ENCODE measurements at regions not wholly inside any gene's neighbourhood (a gene's known extent, or its start where the extent isn't known, plus 50 kb on each side); places are given as distances from the start of the nearest gene placed in this dataset.

DNA sequence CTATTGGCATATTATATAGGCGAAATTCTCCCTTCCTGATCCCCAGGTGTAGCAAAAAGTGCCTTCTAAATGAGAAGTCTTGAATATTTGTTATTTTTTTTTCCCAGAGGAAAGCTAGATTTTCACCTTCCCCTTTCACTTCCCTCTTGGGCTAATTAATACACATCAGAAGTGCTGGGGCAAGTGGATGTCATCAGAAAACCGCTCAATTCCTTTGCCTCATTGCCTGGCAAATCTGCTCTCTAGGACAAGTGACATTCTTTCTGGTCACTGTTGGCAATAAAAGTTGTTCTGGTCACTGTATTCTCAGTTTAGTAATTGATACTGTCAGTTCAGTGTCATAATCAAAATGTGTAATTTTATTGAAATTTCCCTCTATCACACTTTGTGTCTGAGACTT, 174.5 kb downstream of the ETNK1 start:
- TF ChIP-seq POLR2AphosphoS5 (IDR thresholded peaks at IDR 0.05): no peak
- TF ChIP-seq, protein P1, sequence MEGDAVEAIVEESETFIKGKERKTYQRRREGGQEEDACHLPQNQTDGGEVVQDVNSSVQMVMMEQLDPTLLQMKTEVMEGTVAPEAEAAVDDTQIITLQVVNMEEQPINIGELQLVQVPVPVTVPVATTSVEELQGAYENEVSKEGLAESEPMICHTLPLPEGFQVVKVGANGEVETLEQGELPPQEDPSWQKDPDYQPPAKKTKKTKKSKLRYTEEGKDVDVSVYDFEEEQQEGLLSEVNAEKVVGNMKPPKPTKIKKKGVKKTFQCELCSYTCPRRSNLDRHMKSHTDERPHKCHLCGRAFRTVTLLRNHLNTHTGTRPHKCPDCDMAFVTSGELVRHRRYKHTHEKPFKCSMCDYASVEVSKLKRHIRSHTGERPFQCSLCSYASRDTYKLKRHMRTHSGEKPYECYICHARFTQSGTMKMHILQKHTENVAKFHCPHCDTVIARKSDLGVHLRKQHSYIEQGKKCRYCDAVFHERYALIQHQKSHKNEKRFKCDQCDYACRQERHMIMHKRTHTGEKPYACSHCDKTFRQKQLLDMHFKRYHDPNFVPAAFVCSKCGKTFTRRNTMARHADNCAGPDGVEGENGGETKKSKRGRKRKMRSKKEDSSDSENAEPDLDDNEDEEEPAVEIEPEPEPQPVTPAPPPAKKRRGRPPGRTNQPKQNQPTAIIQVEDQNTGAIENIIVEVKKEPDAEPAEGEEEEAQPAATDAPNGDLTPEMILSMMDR (IDR thresholded peaks at IDR 0.05): no peak
- Histone ChIP-seq H3K36me3 (no peaks in the 10 kb centered on the region), H3K4me3 (no peak overlapping the region), H3K27me3 (no peaks in the 10 kb centered on the region), H3K9me3 (no peaks in the 10 kb centered on the region), H3K4me1 (no peaks in the 10 kb centered on the region), H3K27ac (no peak overlapping the region)
- intact Hi-C loops (cut with DNase I; ENCODE audit: low total_unique reads) (no loop called here), in situ Hi-C loops (cut with MboI; ENCODE audit: low pct_ligation_motif_present in 1 of 4, low pct_unique_long_range_greater_than_20kb in 1 of 4, low sequenced_read_pairs in 3 of 4) (no loop called here)
- WGBS, 2 donors (ENCODE audit: low coverage in 1 of 2): 68 to 75% methylated on average over 1 to 2 of the region's 2 CpGs
- DNase-seq: no peak

- Histone ChIP-seq H3K36me3 (no peaks in the 10 kb centered on the region), H3K4me1 (no peaks in the 10 kb centered on the region), H3K27ac (no peak overlapping the region), H3K4me3 (no peak overlapping the region), H3K9me3 (no peaks in the 10 kb centered on the region), H3K27me3 (no peaks in the 10 kb centered on the region)
- intact Hi-C loops (cut with DNase I; ENCODE audit: low total_unique reads): no loop called here
- DNase-seq: no peak
- in situ Hi-C loops (cut with MboI; ENCODE audit: low pct_ligation_motif_present in 1 of 4, low pct_unique_long_range_greater_than_20kb in 1 of 4, low sequenced_read_pairs in 3 of 4): no loop called here
- WGBS, 2 donors (ENCODE audit: low coverage in 1 of 2): 84 to 100% methylated on average over 2 of the region's 2 CpGs
- TF ChIP-seq, protein P1 (IDR thresholded peaks at IDR 0.05): no peak
- TF ChIP-seq POLR2A (IDR thresholded peaks at IDR 0.05) (no peak), EP300 (IDR thresholded peaks at IDR 0.05; ENCODE audit: low read depth) (no peak), POLR2AphosphoS5 (IDR thresholded peaks at IDR 0.05) (no peak)
These were observed 175.4 kb downstream of the ETNK1 start for GRCh38 chr12:22800332-22800731.

DNA sequence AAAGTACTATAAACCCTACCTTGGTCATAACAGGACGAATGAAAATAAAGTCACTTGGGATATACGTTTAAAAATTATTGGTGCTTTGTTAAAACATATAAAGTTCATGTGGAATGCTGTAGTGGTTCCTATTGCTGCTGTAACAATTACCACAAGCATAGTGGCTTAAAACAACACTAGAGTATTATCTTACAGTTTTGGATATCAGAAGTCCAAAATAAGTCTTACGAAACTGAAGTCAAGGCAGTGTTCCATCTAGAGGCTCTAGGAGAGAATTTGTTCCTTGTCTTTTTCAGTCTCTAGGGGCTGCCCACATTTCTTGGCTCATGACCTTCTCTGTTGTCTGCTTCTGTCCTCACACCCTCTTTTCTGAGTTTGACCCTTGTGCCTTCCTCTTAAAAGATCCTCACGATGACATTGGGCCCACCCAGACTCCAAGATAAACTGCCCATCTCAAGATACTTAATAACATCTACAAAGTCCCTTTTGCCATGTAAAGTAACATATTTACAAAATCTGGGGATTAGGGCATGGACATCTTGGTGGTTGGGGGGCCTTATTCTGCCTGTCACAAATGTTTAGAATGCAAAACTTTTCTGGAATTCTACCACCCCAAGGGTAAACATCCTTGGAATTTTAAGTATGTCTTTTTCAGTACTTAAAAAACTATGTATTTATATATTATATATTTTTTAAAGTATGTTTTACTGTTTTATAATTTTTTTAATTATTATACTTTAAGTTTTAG, 178.1 kb downstream of the ETNK1 start:
- DNase-seq: no peak
- 80% methylated on average over 4 of the region's 4 CpGs for WGBS, 2 donors (ENCODE audit: low coverage in 1 of 2)
- Histone ChIP-seq H3K9me3 (no peaks in the 10 kb centered on the region), H3K36me3 (no peaks in the 10 kb centered on the region), H3K4me3 (no peak overlapping the region), H3K27ac (no peak overlapping the region), H3K27me3 (no peaks in the 10 kb centered on the region), H3K4me1 (no peaks in the 10 kb centered on the region)
- TF ChIP-seq, protein P1 (IDR thresholded peaks at IDR 0.05): no peak
- TF ChIP-seq POLR2AphosphoS5 (IDR thresholded peaks at IDR 0.05) (no peak), EP300 (IDR thresholded peaks at IDR 0.05; ENCODE audit: low read depth) (no peak), POLR2A (IDR thresholded peaks at IDR 0.05) (no peak)
- in situ Hi-C loops (cut with MboI; ENCODE audit: low pct_ligation_motif_present in 1 of 4, low pct_unique_long_range_greater_than_20kb in 1 of 4, low sequenced_read_pairs in 3 of 4): no loop called here
- intact Hi-C loops (cut with DNase I; ENCODE audit: low total_unique reads): no loop called here

DNA sequence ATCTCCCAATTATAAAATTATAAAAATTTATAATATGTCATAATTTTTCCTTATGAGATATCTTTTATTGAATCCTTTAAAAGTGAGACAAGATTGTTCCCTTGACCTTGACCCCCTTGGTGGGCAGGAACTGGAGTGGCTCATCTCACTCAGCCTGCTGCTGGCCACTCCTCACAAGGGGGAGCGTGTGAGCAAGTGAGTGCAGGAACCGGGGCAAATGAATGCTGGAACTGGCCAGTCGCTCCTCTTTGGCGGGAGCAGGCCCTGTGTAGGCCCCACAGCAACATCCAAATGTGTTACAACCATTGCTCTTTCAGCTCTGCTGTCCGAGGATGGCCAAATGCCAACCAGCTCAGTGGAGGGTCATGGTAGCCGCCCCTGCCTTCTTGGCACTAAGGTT, 178.8 kb downstream of the ETNK1 start:
- Histone ChIP-seq H3K36me3 (no peaks in the 10 kb centered on the region), H3K9me3 (no peaks in the 10 kb centered on the region), H3K27me3 (no peaks in the 10 kb centered on the region), H3K27ac (no peak overlapping the region), H3K4me1 (no peaks in the 10 kb centered on the region), H3K4me3 (no peak overlapping the region)
- DNase-seq: no peak
- in situ Hi-C loops (cut with MboI; ENCODE audit: low pct_ligation_motif_present in 1 of 4, low pct_unique_long_range_greater_than_20kb in 1 of 4, low sequenced_read_pairs in 3 of 4): no loop called here
- WGBS, 2 donors (ENCODE audit: low coverage in 1 of 2): 82% methylated on average over 6 of the region's 6 CpGs; no CpG with 5 or more reads in 1 of the 2 donors
- TF ChIP-seq EP300 (IDR thresholded peaks at IDR 0.05; ENCODE audit: low read depth) (no peak), POLR2AphosphoS5 (IDR thresholded peaks at IDR 0.05) (no peak), POLR2A (IDR thresholded peaks at IDR 0.05) (no peak)
- TF ChIP-seq, protein P1 (IDR thresholded peaks at IDR 0.05): no peak
- intact Hi-C loops (cut with DNase I; ENCODE audit: low total_unique reads): no loop called here
